ENCODE measurements at regions not wholly inside any gene's neighbourhood (a gene's known extent, or its start where the extent isn't known, plus 50 kb on each side); places are given as distances from the start of the nearest gene placed in this dataset.

DNA sequence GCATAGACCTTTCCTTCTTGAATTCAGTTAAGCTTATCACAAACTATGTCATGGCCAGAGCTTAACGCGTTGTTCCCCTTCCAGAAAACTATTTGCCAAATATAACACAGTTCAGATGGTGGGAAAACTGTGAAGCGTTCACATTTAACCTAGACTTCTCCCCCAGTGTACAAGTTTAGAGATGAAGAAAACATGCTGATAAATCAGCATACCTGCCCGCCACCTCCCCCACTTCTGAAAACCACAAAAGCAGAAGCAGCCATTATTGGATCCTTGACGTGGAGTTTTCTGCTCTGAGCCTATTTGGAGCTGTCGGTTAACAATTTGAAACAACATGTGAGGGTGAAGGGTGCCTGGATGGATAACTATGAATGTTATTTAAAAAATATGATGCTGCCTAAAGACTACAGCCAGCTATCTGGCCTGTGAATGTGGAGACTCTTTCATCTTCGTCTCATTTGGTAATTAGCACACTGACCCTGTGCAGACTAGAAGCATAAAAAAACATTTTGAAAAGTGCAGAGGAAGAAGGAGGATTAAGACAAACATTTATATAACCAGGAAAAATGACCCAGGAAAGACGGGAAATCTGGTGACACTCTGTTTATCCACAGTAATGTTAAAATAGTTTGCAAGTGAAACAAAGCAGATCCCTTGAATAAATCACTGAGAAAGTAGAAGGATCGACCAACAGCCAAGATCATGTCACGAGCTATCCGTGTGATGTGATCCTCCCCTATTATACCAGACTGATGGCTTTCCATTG is 408.2 kb downstream of the AEBP2 start:
- H3K4me3 ChIP-seq (ENCODE audit: low read depth in 2 of 2, low read length in 2 of 2), result no peak overlapping the region
- TF ChIP-seq TCF7L2 (IDR thresholded peaks at IDR 0.05; ENCODE audit: low read depth, low read length), result no peak
- no peak for TF ChIP-seq POLR2AphosphoS5 (IDR thresholded peaks at IDR 0.05; ENCODE audit: low read depth, low read length)
- TF ChIP-seq, protein P1, sequence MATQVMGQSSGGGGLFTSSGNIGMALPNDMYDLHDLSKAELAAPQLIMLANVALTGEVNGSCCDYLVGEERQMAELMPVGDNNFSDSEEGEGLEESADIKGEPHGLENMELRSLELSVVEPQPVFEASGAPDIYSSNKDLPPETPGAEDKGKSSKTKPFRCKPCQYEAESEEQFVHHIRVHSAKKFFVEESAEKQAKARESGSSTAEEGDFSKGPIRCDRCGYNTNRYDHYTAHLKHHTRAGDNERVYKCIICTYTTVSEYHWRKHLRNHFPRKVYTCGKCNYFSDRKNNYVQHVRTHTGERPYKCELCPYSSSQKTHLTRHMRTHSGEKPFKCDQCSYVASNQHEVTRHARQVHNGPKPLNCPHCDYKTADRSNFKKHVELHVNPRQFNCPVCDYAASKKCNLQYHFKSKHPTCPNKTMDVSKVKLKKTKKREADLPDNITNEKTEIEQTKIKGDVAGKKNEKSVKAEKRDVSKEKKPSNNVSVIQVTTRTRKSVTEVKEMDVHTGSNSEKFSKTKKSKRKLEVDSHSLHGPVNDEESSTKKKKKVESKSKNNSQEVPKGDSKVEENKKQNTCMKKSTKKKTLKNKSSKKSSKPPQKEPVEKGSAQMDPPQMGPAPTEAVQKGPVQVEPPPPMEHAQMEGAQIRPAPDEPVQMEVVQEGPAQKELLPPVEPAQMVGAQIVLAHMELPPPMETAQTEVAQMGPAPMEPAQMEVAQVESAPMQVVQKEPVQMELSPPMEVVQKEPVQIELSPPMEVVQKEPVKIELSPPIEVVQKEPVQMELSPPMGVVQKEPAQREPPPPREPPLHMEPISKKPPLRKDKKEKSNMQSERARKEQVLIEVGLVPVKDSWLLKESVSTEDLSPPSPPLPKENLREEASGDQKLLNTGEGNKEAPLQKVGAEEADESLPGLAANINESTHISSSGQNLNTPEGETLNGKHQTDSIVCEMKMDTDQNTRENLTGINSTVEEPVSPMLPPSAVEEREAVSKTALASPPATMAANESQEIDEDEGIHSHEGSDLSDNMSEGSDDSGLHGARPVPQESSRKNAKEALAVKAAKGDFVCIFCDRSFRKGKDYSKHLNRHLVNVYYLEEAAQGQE (IDR thresholded peaks at IDR 0.05; ENCODE audit: insufficient read depth in 1 of 2, low read depth in 2 of 2, low read length in 1 of 2), result no peak
- TF ChIP-seq, protein P2, sequence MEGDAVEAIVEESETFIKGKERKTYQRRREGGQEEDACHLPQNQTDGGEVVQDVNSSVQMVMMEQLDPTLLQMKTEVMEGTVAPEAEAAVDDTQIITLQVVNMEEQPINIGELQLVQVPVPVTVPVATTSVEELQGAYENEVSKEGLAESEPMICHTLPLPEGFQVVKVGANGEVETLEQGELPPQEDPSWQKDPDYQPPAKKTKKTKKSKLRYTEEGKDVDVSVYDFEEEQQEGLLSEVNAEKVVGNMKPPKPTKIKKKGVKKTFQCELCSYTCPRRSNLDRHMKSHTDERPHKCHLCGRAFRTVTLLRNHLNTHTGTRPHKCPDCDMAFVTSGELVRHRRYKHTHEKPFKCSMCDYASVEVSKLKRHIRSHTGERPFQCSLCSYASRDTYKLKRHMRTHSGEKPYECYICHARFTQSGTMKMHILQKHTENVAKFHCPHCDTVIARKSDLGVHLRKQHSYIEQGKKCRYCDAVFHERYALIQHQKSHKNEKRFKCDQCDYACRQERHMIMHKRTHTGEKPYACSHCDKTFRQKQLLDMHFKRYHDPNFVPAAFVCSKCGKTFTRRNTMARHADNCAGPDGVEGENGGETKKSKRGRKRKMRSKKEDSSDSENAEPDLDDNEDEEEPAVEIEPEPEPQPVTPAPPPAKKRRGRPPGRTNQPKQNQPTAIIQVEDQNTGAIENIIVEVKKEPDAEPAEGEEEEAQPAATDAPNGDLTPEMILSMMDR (IDR thresholded peaks at IDR 0.05), result no peak
- no peak for TF ChIP-seq SIN3A (IDR thresholded peaks at IDR 0.05; ENCODE audit: borderline replicate concordance, insufficient read depth, low read depth, low read length)
- no peaks in the 10 kb centered on the region for H3K9me3 ChIP-seq (ENCODE audit: control insufficient read depth, insufficient read depth, low read depth, low read length)
- in situ Hi-C loops (cut with HindIII; ENCODE audit: low pct_unique_long_range_greater_than_20kb, low sequenced_read_pairs), result no loop called here
- no peak for ATAC-seq
- ChIA-PET CTCF (no interaction called here), POLR2A (no interaction called here)
- no peaks in the 10 kb centered on the region for H3K4me1 ChIP-seq (ENCODE audit: control insufficient read depth, insufficient read depth, low read length)
- no peak for DNase-seq (ENCODE audit: low read depth, low spot score)
- H3K27me3 ChIP-seq (ENCODE audit: control insufficient read depth, insufficient read depth, low read length), result no peaks in the 10 kb centered on the region
- no TSS peak for BruUV-seq (replicated peaks)
- intact Hi-C loops (cut with micrococcal nuclease; ENCODE audit: unreplicated experiment), result no loop called here
- H3K27ac ChIP-seq (ENCODE audit: low read length), result no peak overlapping the region
- H3K36me3 ChIP-seq (ENCODE audit: control insufficient read depth, insufficient read depth, low read length), result no peaks in the 10 kb centered on the region

DNA sequence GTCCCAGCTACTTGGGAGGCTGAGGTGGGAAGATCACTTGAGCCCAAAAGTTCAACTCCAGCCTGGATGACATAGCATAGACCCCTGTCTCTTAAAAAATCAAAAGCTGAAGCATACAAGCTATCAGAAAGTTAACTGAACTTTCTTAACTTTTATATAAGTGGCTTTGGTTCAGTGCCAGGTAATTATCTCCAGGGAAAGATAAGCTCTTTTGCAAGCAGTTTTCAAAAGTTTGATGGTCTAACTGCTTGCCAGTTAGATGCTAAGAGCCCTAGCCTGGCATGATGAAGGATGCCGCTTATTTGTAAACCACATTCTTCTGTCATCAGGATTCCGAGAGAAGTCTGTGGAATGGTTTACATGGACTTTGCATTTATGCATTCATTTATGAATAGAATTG is 409.1 kb downstream of the AEBP2 start:
- ATAC-seq, result no peak
- intact Hi-C loops (cut with micrococcal nuclease; ENCODE audit: unreplicated experiment) (no loop called here), in situ Hi-C loops (cut with HindIII; ENCODE audit: low pct_unique_long_range_greater_than_20kb, low sequenced_read_pairs) (no loop called here)
- Histone ChIP-seq H3K27me3 (ENCODE audit: control insufficient read depth, insufficient read depth, low read length) (no peaks in the 10 kb centered on the region), H3K4me1 (ENCODE audit: control insufficient read depth, insufficient read depth, low read length) (no peaks in the 10 kb centered on the region), H3K4me3 (ENCODE audit: low read depth in 2 of 2, low read length in 2 of 2) (no peak overlapping the region), H3K9me3 (ENCODE audit: control insufficient read depth, insufficient read depth, low read depth, low read length) (no peaks in the 10 kb centered on the region), H3K27ac (ENCODE audit: low read length) (no peak overlapping the region), H3K36me3 (ENCODE audit: control insufficient read depth, insufficient read depth, low read length) (no peaks in the 10 kb centered on the region)
- no peak for DNase-seq (ENCODE audit: low read depth, low spot score)
- BruUV-seq (replicated peaks), result no TSS peak
- CTCF ChIA-PET, result no interaction called here
- TF ChIP-seq, protein P1 (IDR thresholded peaks at IDR 0.05; ENCODE audit: insufficient read depth in 1 of 2, low read depth in 2 of 2, low read length in 1 of 2), result no peak
- TF ChIP-seq, protein P2 (IDR thresholded peaks at IDR 0.05), result no peak
- TF ChIP-seq TCF7L2 (IDR thresholded peaks at IDR 0.05; ENCODE audit: low read depth, low read length), result no peak
- POLR2A ChIA-PET, result no interaction called here
